GM23338 (cell line): ENCODE measurements at regions not wholly inside any gene's neighbourhood (a gene's known extent, or its start where the extent isn't known, plus 50 kb on each side); places are given as distances from the start of the nearest gene placed in this dataset.

Source experiments
- ATAC-seq: fragments of 200-7000 bp; cut with Tn5 transposase; 3 replicates; pipeline ENCODE4 v1.9.1; 2020
- DNase-seq: peaks from one replicate; pipeline ENCODE4 v3.0.0-alpha.2; 2015; ENCODE audit warnings: low spot score
- H2AFZ ChIP-seq: fragments of 200-600 bp; sonication (generic); 2 replicates; pipeline ENCODE4 v1.8.0; 2016; ENCODE audit warnings: antibody characterized with exemption, mild to moderate bottlenecking, moderate library complexity
- H3F3A ChIP-seq: fragments of 200-600 bp; sonication (generic); replicated peaks from 2 replicates; pipeline ENCODE4 v1.8.0; 2017; ENCODE audit warnings: antibody characterized with exemption, mixed run types, low read depth
- H3K27ac ChIP-seq: fragments of 200-600 bp; sonication (generic); 2 replicates; pipeline ENCODE4 v1.6.1; 2016; ENCODE audit warnings: low read depth
- H3K27me3 ChIP-seq: fragments of 200-600 bp; sonication (generic); 2 replicates; pipeline ENCODE4 v1.8.0; 2016; ENCODE audit warnings: mild to moderate bottlenecking, mixed run types, moderate library complexity; ENCODE audit not compliant: insufficient read depth
- H3K36me3 ChIP-seq: fragments of 200-600 bp; sonication (generic); 2 replicates; pipeline ENCODE4 v1.8.0; 2016; ENCODE audit warnings: mild to moderate bottlenecking; ENCODE audit not compliant: insufficient read depth
- H3K4me1 ChIP-seq: fragments of 200-600 bp; sonication (generic); 2 replicates; pipeline ENCODE4 v1.8.0; 2016; ENCODE audit warnings: mild to moderate bottlenecking, moderate library complexity; ENCODE audit not compliant: insufficient read depth
- H3K4me2 ChIP-seq: fragments of 200-600 bp; sonication (generic); 2 replicates; pipeline ENCODE4 v1.7.1; 2017; ENCODE audit warnings: mixed run types
- H3K4me3 ChIP-seq: fragments of 200-600 bp; sonication (generic); 2 replicates; pipeline ENCODE4 v1.6.1; 2016; ENCODE audit warnings: mixed run types
- H3K79me2 ChIP-seq: fragments of 200-600 bp; sonication (generic); replicated peaks from 2 replicates; pipeline ENCODE4 v1.8.0; 2017; ENCODE audit warnings: mild to moderate bottlenecking; ENCODE audit not compliant: insufficient read depth
- H3K9me2 ChIP-seq: fragments of 200-600 bp; sonication (generic); 2 replicates; pipeline ENCODE4 v1.8.0; 2017; ENCODE audit not compliant: insufficient read depth
- H4K20me1 ChIP-seq: fragments of 200-600 bp; sonication (generic); replicated peaks from 2 replicates; pipeline ENCODE4 v1.8.0; 2017; ENCODE audit warnings: mild to moderate bottlenecking; ENCODE audit not compliant: insufficient read depth
- H3K27ac Mint-ChIP-seq: 2 replicates; pipeline ENCODE4 v1.8.0; 2020; ENCODE audit warnings: inconsistent platforms, mild to moderate bottlenecking, moderate library complexity, mixed read lengths
- H3K27me3 Mint-ChIP-seq: 3 replicates; pipeline ENCODE4 v1.8.0; 2022; ENCODE audit warnings: low read depth, mild to moderate bottlenecking, moderate library complexity, mixed read lengths, inconsistent platforms; ENCODE audit not compliant: insufficient read depth, poor library complexity
- H3K36me3 Mint-ChIP-seq: 3 replicates; pipeline ENCODE4 v1.8.0; 2021; ENCODE audit warnings: low read depth, mild to moderate bottlenecking, inconsistent platforms, moderate library complexity, mixed read lengths
- H3K4me1 Mint-ChIP-seq: 3 replicates; pipeline ENCODE4 v1.8.0; 2020; ENCODE audit warnings: mild to moderate bottlenecking, inconsistent platforms, mixed read lengths
- H3K4me3 Mint-ChIP-seq: 3 replicates; pipeline ENCODE4 v1.8.0; 2021; ENCODE audit warnings: moderate library complexity, mild to moderate bottlenecking, inconsistent platforms, mixed read lengths
- H3K9me3 Mint-ChIP-seq: 3 replicates; pipeline ENCODE4 v1.8.0; 2020; ENCODE audit warnings: moderate library complexity, mild to moderate bottlenecking, inconsistent platforms, mixed read lengths
- ETS1 ChIP-seq: IDR thresholded peaks from 2 replicates; pipeline ENCODE4 v1.6.1; 2016; ENCODE audit warnings: antibody characterized with exemption
- EZH2 ChIP-seq: fragments of 200-600 bp; sonication (generic); IDR thresholded peaks from one replicate; pipeline ENCODE4 v1.8.0; 2017; ENCODE audit warnings: antibody characterized with exemption, mild to moderate bottlenecking, low read depth; ENCODE audit not compliant: unreplicated experiment
- EZH2phosphoT487 ChIP-seq: fragments of 200-600 bp; sonication (generic); IDR thresholded peaks from one replicate; pipeline ENCODE4 v1.8.1; 2018; ENCODE audit warnings: antibody characterized with exemption; ENCODE audit not compliant: unreplicated experiment
- JUNB ChIP-seq: IDR thresholded peaks from one replicate; pipeline ENCODE4 v1.6.1; 2016; ENCODE audit warnings: antibody characterized with exemption; ENCODE audit not compliant: unreplicated experiment
- POLR2AphosphoS5 ChIP-seq: IDR thresholded peaks from 2 replicates; pipeline ENCODE4 v1.6.1; 2016; ENCODE audit warnings: antibody characterized with exemption, low read depth
- STAT1 ChIP-seq: IDR thresholded peaks from one replicate; pipeline ENCODE4 v1.6.1; 2016; ENCODE audit warnings: antibody characterized with exemption; ENCODE audit not compliant: unreplicated experiment
- ZNF114 ChIP-seq: fragments of 250-450 bp; sonication (Bioruptor Pico); IDR thresholded peaks from 2 replicates; pipeline ENCODE4 v1.5.0; 2020; ENCODE audit warnings: mild to moderate bottlenecking, moderate library complexity
- ZNF331 ChIP-seq: fragments of 250-450 bp; sonication (Bioruptor Pico); IDR thresholded peaks from 2 replicates; pipeline ENCODE4 v1.5.0; 2020; ENCODE audit warnings: low read depth, mild to moderate bottlenecking, moderate library complexity
- TF ChIP-seq, protein P1 (sequence below): IDR thresholded peaks from one replicate; pipeline ENCODE4 v1.6.1; 2018; ENCODE audit warnings: antibody characterized with exemption; ENCODE audit not compliant: unreplicated experiment
- TF ChIP-seq, protein P2 (sequence below), 2 experiments: fragments of 200-600 bp in 1 of 2; sonication (generic) in 1 of 2; conservative IDR thresholded peaks; 2 replicates each; pipeline versions ENCODE4 v1.5.1 to v1.6.1; 2016 to 2017; ENCODE audit warnings: antibody characterized with exemption in 2 of 2, low read depth in 2 of 2, mild to moderate bottlenecking in 2 of 2, moderate library complexity in 1 of 2

GRCh38 chrX:142828129-142828528 lies 197.6 kb upstream of the SPANXN4 start:
- Mint-ChIP-seq H3K36me3 (no peaks in the 10 kb centered on the region), H3K27ac (no peak overlapping the region), H3K9me3 (no peaks in the 10 kb centered on the region), H3K4me1 (no peaks in the 10 kb centered on the region), H3K4me3 (no peak overlapping the region), H3K27me3 (no peaks in the 10 kb centered on the region)
- H3K4me1 ChIP-seq = no peaks in the 10 kb centered on the region
- H3K4me2 ChIP-seq = no peak overlapping the region
- no peak for DNase-seq
- no peaks in the 10 kb centered on the region for H3K27me3 ChIP-seq
- no peaks in the 10 kb centered on the region for H3K36me3 ChIP-seq
- H3F3A ChIP-seq = no peaks in the 10 kb centered on the region
- H2AFZ ChIP-seq = no peak overlapping the region
- H4K20me1 ChIP-seq = no peaks in the 10 kb centered on the region
- no peak overlapping the region for H3K27ac ChIP-seq
- TF ChIP-seq ZNF114 (CRISPR knock-in tag) = no peak
- no peak for TF ChIP-seq JUNB
- no peak for ATAC-seq
- H3K9me2 ChIP-seq = no peaks in the 10 kb centered on the region
- H3K79me2 ChIP-seq = no peaks in the 10 kb centered on the region
- H3K4me3 ChIP-seq = no peak overlapping the region

- Histone ChIP-seq H4K20me1 (no peaks in the 10 kb centered on the region), H3K27ac (no peak overlapping the region), H3K4me2 (no peak overlapping the region), H2AFZ (no peak overlapping the region), H3K27me3 (no peaks in the 10 kb centered on the region), H3K4me3 (no peak overlapping the region), H3K36me3 (no peaks in the 10 kb centered on the region), H3F3A (no peaks in the 10 kb centered on the region), H3K9me2 (no peaks in the 10 kb centered on the region), H3K4me1 (no peaks in the 10 kb centered on the region), H3K79me2 (no peaks in the 10 kb centered on the region)
- Mint-ChIP-seq H3K36me3 (no peaks in the 10 kb centered on the region), H3K9me3 (no peaks in the 10 kb centered on the region; the same call in 2 of the 3 replicates), H3K4me3 (no peak overlapping the region), H3K4me1 (no peaks in the 10 kb centered on the region), H3K27me3 (no peaks in the 10 kb centered on the region), H3K27ac (no peak overlapping the region)
- DNase-seq (no peak), ATAC-seq (no peak)
- TF ChIP-seq JUNB = no peak
- TF ChIP-seq, protein P1, sequence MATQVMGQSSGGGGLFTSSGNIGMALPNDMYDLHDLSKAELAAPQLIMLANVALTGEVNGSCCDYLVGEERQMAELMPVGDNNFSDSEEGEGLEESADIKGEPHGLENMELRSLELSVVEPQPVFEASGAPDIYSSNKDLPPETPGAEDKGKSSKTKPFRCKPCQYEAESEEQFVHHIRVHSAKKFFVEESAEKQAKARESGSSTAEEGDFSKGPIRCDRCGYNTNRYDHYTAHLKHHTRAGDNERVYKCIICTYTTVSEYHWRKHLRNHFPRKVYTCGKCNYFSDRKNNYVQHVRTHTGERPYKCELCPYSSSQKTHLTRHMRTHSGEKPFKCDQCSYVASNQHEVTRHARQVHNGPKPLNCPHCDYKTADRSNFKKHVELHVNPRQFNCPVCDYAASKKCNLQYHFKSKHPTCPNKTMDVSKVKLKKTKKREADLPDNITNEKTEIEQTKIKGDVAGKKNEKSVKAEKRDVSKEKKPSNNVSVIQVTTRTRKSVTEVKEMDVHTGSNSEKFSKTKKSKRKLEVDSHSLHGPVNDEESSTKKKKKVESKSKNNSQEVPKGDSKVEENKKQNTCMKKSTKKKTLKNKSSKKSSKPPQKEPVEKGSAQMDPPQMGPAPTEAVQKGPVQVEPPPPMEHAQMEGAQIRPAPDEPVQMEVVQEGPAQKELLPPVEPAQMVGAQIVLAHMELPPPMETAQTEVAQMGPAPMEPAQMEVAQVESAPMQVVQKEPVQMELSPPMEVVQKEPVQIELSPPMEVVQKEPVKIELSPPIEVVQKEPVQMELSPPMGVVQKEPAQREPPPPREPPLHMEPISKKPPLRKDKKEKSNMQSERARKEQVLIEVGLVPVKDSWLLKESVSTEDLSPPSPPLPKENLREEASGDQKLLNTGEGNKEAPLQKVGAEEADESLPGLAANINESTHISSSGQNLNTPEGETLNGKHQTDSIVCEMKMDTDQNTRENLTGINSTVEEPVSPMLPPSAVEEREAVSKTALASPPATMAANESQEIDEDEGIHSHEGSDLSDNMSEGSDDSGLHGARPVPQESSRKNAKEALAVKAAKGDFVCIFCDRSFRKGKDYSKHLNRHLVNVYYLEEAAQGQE = no peak
- no peak for TF ChIP-seq ZNF331 (CRISPR knock-in tag)
- TF ChIP-seq, protein P2, sequence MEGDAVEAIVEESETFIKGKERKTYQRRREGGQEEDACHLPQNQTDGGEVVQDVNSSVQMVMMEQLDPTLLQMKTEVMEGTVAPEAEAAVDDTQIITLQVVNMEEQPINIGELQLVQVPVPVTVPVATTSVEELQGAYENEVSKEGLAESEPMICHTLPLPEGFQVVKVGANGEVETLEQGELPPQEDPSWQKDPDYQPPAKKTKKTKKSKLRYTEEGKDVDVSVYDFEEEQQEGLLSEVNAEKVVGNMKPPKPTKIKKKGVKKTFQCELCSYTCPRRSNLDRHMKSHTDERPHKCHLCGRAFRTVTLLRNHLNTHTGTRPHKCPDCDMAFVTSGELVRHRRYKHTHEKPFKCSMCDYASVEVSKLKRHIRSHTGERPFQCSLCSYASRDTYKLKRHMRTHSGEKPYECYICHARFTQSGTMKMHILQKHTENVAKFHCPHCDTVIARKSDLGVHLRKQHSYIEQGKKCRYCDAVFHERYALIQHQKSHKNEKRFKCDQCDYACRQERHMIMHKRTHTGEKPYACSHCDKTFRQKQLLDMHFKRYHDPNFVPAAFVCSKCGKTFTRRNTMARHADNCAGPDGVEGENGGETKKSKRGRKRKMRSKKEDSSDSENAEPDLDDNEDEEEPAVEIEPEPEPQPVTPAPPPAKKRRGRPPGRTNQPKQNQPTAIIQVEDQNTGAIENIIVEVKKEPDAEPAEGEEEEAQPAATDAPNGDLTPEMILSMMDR (conservative IDR thresholded peaks at IDR 0.05; ENCODE audit: low read depth in 2 of 2) = no peak
- no peak for TF ChIP-seq POLR2AphosphoS5
- TF ChIP-seq ETS1 = no peak
- no peak for TF ChIP-seq STAT1
- TF ChIP-seq EZH2 = no peak
- TF ChIP-seq EZH2phosphoT487 = no peak
Observed at GRCh38 chrX:142831961-142832530, 193.7 kb upstream of the SPANXN4 start.
